HCT116 (cell line): ENCODE measurements at regions not wholly inside any gene's neighbourhood (a gene's known extent, or its start where the extent isn't known, plus 50 kb on each side); places are given as distances from the start of the nearest gene placed in this dataset.

ENCODE experiments used
- ATAC-seq: fragments of 200-7000 bp; cut with Tn5 transposase; 2 replicates; pipeline ENCODE4 v1.9.1; 2020; ENCODE audit warnings: mild to moderate bottlenecking, moderate library complexity
- BruUV-seq: library from RNA; stranded (reverse); fragments of 400-500 nt; replicated peaks from 2 replicates; lab custom pipeline; 2021; lab: Mats Ljungman, UMichigan
- CTCF ChIA-PET: fragments of 300-600 bp; sonication (Branson Sonifier 250); formaldehyde crosslinking; loops from one replicate; lab custom pipeline; 2021; ENCODE audit warnings: antibody characterized with exemption; lab: Charles Lee
- POLR2A ChIA-PET: fragments of 300-600, 350-600 bp; sonication (Branson Sonifier 250); formaldehyde crosslinking; loops from one replicate; lab custom pipeline; 2021; ENCODE audit warnings: antibody characterized with exemption; lab: Charles Lee
- RAD21 ChIA-PET, 2 experiments: fragments of 300-600 bp; sonication (Branson Sonifier 250); formaldehyde crosslinking; loops; one replicate each; lab custom pipeline; 2023; ENCODE audit warnings: low total read pairs in 2 of 2; ENCODE audit not compliant: uncharacterized antibody in 2 of 2, unreplicated experiment in 2 of 2, low non-redundant PET in 1 of 2; lab: Charles Lee
- DNase-seq: peaks from one replicate; pipeline ENCODE4 v3.0.0-alpha.2; 2010; ENCODE audit warnings: low read depth, low spot score
- H2AFZ ChIP-seq: fragments of 200-600 bp; shearing (Covaris generic), sonication (generic); 2 replicates; pipeline ENCODE4 v1.6.1; 2017; ENCODE audit warnings: low read depth, mixed run types, mixed read lengths, antibody characterized with exemption, low read length; ENCODE audit not compliant: poor library complexity, severe bottlenecking
- H3K27ac ChIP-seq: 2 replicates; pipeline ENCODE4 v1.5.1; 2012; ENCODE audit warnings: low read depth, low read length
- H3K27me3 ChIP-seq: fragments of 200-600 bp; sonication (generic); 2 replicates; pipeline ENCODE4 v1.6.1; 2016; ENCODE audit warnings: mixed run types, low read length, mixed read lengths; ENCODE audit not compliant: insufficient read depth
- H3K36me3 ChIP-seq, 2 experiments: fragments of 200-500 bp in 1 of 2; fragments of 200-600 bp in 1 of 2; sonication (Bioruptor generic) in 1 of 2; sonication (generic) in 1 of 2; 2 replicates each; pipeline versions ENCODE4 v1.5.1 to v1.6.1; 2014 to 2016; ENCODE audit warnings: low read length in 2 of 2, inconsistent platforms in 1 of 2, mixed read lengths in 1 of 2, mixed run types in 1 of 2; ENCODE audit not compliant: insufficient read depth in 2 of 2, control insufficient read depth in 1 of 2
- H3K4me1 ChIP-seq, 2 experiments: fragments of 200-600 bp in 1 of 2; sonication (generic) in 1 of 2; 2 replicates each; pipeline versions ENCODE4 v1.5.1 to v1.6.1; 2012 to 2017; ENCODE audit warnings: low read length in 2 of 2, inconsistent platforms in 1 of 2, mild to moderate bottlenecking in 1 of 2, mixed read lengths in 1 of 2, mixed run types in 1 of 2, moderate library complexity in 1 of 2; ENCODE audit not compliant: insufficient read depth in 2 of 2, control insufficient read depth in 1 of 2
- H3K4me2 ChIP-seq: fragments of 200-600 bp; sonication (generic); 2 replicates; pipeline ENCODE4 v1.6.1; 2017; ENCODE audit warnings: mixed run types, low read length, mixed read lengths
- H3K4me3 ChIP-seq, 2 experiments: fragments of 200-600 bp in 1 of 2; sonication (generic) in 1 of 2; replicated peaks in 1 of 2; 2 replicates each; pipeline ENCODE4 v1.5.1; 2011 to 2016; ENCODE audit warnings: low read length in 2 of 2, control low read depth in 1 of 2, low read depth in 1 of 2, mild to moderate bottlenecking in 1 of 2, mixed read lengths in 1 of 2, mixed run types in 1 of 2
- H3K79me2 ChIP-seq: fragments of 200-600 bp; sonication (generic); 2 replicates; pipeline ENCODE4 v1.6.1; 2017; ENCODE audit warnings: mild to moderate bottlenecking, mixed run types, low read length, moderate library complexity, mixed read lengths; ENCODE audit not compliant: insufficient read depth
- H3K9ac ChIP-seq: fragments of 200-600 bp; sonication (generic); 2 replicates; pipeline ENCODE4 v1.6.1; 2016; ENCODE audit warnings: low read length, mixed read lengths
- H3K9me2 ChIP-seq: fragments of 200-600 bp; sonication (generic), shearing (Covaris generic); 2 replicates; pipeline ENCODE4 v1.6.1; 2017; ENCODE audit warnings: mixed run types, mild to moderate bottlenecking, moderate library complexity; ENCODE audit not compliant: insufficient read depth
- H3K9me3 ChIP-seq, 2 experiments: fragments of 200-500 bp in 1 of 2; fragments of 200-600 bp in 1 of 2; sonication (Bioruptor generic) in 1 of 2; sonication (generic) in 1 of 2; 2 replicates each; pipeline ENCODE4 v1.6.1; 2014 to 2017; ENCODE audit warnings: low read length in 2 of 2, mixed read lengths in 2 of 2, inconsistent platforms in 1 of 2, low read depth in 1 of 2, mild to moderate bottlenecking in 1 of 2, mixed run types in 1 of 2, moderate library complexity in 1 of 2; ENCODE audit not compliant: control insufficient read depth in 1 of 2, insufficient read depth in 1 of 2
- H4K20me1 ChIP-seq: fragments of 200-600 bp; sonication (generic), shearing (Covaris generic); 2 replicates; pipeline ENCODE4 v1.6.1; 2017; ENCODE audit warnings: mixed run types, mild to moderate bottlenecking, moderate library complexity; ENCODE audit not compliant: insufficient read depth
- ATF3 ChIP-seq: IDR thresholded peaks from 2 replicates; pipeline ENCODE4 v1.6.1; 2012
- CEBPB ChIP-seq: IDR thresholded peaks from 2 replicates; pipeline ENCODE4 v1.6.1; 2012; ENCODE audit warnings: low read depth
- CTCF ChIP-seq, 3 experiments: fragments of 200-600 bp in 1 of 3; sonication (generic) in 1 of 3; IDR thresholded peaks in 2 of 3; conservative IDR thresholded peaks in 1 of 3; 2 replicates each; pipeline ENCODE4 v1.5.1; 2012 to 2017; ENCODE audit warnings: low read depth in 2 of 3, low read length in 2 of 3, antibody characterized with exemption in 1 of 3, borderline replicate concordance in 1 of 3, control low read depth in 1 of 3, mild to moderate bottlenecking in 1 of 3, mixed read lengths in 1 of 3, mixed run types in 1 of 3, moderate library complexity in 1 of 3; ENCODE audit not compliant: insufficient read depth in 1 of 3
- ELF1 ChIP-seq: IDR thresholded peaks from 2 replicates; pipeline ENCODE4 v1.6.1; 2012; ENCODE audit warnings: low read depth, borderline replicate concordance
- EZH2phosphoT487 ChIP-seq: fragments of 200-600 bp; IDR thresholded peaks from 2 replicates; pipeline ENCODE4 v1.6.1; 2018; ENCODE audit warnings: antibody characterized with exemption, borderline replicate concordance
- MAX ChIP-seq: IDR thresholded peaks from 2 replicates; pipeline ENCODE4 v1.6.1; 2012
- POLR2A ChIP-seq: IDR thresholded peaks from 2 replicates; pipeline ENCODE4 v1.7.0; 2011; ENCODE audit warnings: borderline replicate concordance; ENCODE audit not compliant: insufficient read depth, insufficient read length; ENCODE audit errors: extremely low read depth
- SIN3A ChIP-seq: IDR thresholded peaks from 2 replicates; pipeline ENCODE4 v1.6.1; 2012; ENCODE audit warnings: low read depth
- SP1 ChIP-seq: IDR thresholded peaks from 2 replicates; pipeline ENCODE4 v1.6.1; 2012; ENCODE audit warnings: low read depth
- TCF7L2 ChIP-seq: IDR thresholded peaks from 2 replicates; pipeline ENCODE4 v1.7.0; 2011; ENCODE audit warnings: borderline replicate concordance, inconsistent platforms; ENCODE audit not compliant: insufficient read depth, insufficient read length; ENCODE audit errors: extremely low read depth
- YY1 ChIP-seq: IDR thresholded peaks from 2 replicates; pipeline ENCODE4 v1.6.1; 2011; ENCODE audit warnings: low read length, low read depth, moderate library complexity, mild to moderate bottlenecking; ENCODE audit not compliant: insufficient replicate concordance; ENCODE audit errors: extremely low read depth
- ZBTB33 ChIP-seq: IDR thresholded peaks from 2 replicates; pipeline ENCODE4 v1.6.1; 2011; ENCODE audit warnings: mild to moderate bottlenecking, low read length, moderate library complexity; ENCODE audit not compliant: insufficient replicate concordance; ENCODE audit errors: extremely low read depth
- ZFX ChIP-seq: fragments of 450-650 bp; IDR thresholded peaks from 2 replicates; pipeline ENCODE4 v1.6.1; 2017
- intact Hi-C: fragments of 100-400 bp; cut with micrococcal nuclease; formaldehyde crosslinking; loops from 2 replicates; pipeline ENCODE4 v1.10.0; 2022

- Histone ChIP-seq H3K36me3 (no peaks in the 10 kb centered on the region), H3K4me3 (no peak overlapping the region), H3K4me1 (no peaks in the 10 kb centered on the region), H3K9me3 (no peaks in the 10 kb centered on the region), H3K9ac (no peak overlapping the region), H3K27me3 (0 out of 2 replicates have a peak, but pooled peaks cover 4% of the 10 kb centered on the region), H3K9me2 (no peaks in the 10 kb centered on the region), H2AFZ (no peak overlapping the region), H3K4me2 (no peak overlapping the region), H4K20me1 (no peaks in the 10 kb centered on the region), H3K79me2 (no peaks in the 10 kb centered on the region), H3K27ac (no peak overlapping the region)
- CTCF ChIA-PET = no interaction called here
- no TSS peak for BruUV-seq
- RAD21 ChIA-PET = no interaction called here
- POLR2A ChIA-PET = no interaction called here
- DNase-seq (no peak), ATAC-seq (no peak)
- intact Hi-C loops = no loop called here
- TF ChIP-seq ZFX (no peak), EZH2phosphoT487 (no peak), CEBPB (no peak), ELF1 (no peak)
These were observed 205.1 kb upstream of the SRD5A2 start for GRCh38 chr2:31785876-31786275.

GRCh38 chr2:31784868-31785267 lies 204.1 kb upstream of the SRD5A2 start:
- no peaks in the 10 kb centered on the region for H3K27me3 ChIP-seq
- no peak for TF ChIP-seq SIN3A
- no peak for TF ChIP-seq MAX
- no peak for TF ChIP-seq TCF7L2
- no peak for TF ChIP-seq ZFX
- no peak for TF ChIP-seq ATF3
- no peak for TF ChIP-seq POLR2A
- TF ChIP-seq SP1 = no peak
- no peak for TF ChIP-seq YY1
- TF ChIP-seq ZBTB33 = no peak
- TF ChIP-seq CTCF (IDR thresholded peaks at IDR 0.05 in 2 of 3, conservative IDR thresholded peaks at IDR 0.05 in 1 of 3; ENCODE audit: borderline replicate concordance in 1 of 3, insufficient read depth in 1 of 3, low read depth in 2 of 3, low read length in 2 of 3) = no peak
- H3K9me2 ChIP-seq = no peaks in the 10 kb centered on the region
- H3K27ac ChIP-seq = no peak overlapping the region
- H3K4me3 ChIP-seq = no peak overlapping the region
- DNase-seq (no peak), ATAC-seq (no peak)
- ChIA-PET POLR2A (no interaction called here), RAD21 (no interaction called here), CTCF (no interaction called here)
- no TSS peak for BruUV-seq
- no peaks in the 10 kb centered on the region for H3K9me3 ChIP-seq
- no peaks in the 10 kb centered on the region for H3K4me1 ChIP-seq
- no peaks in the 10 kb centered on the region for H4K20me1 ChIP-seq
- intact Hi-C loops = no loop called here
- no peak overlapping the region for H2AFZ ChIP-seq
- H3K9ac ChIP-seq = no peak overlapping the region
- H3K4me2 ChIP-seq = no peak overlapping the region
- no peaks in the 10 kb centered on the region for H3K79me2 ChIP-seq
- no peaks in the 10 kb centered on the region for H3K36me3 ChIP-seq
